ENCODE measurements at regions not wholly inside any gene's neighbourhood (a gene's known extent, or its start where the extent isn't known, plus 50 kb on each side); places are given as distances from the start of the nearest gene placed in this dataset.

DNA sequence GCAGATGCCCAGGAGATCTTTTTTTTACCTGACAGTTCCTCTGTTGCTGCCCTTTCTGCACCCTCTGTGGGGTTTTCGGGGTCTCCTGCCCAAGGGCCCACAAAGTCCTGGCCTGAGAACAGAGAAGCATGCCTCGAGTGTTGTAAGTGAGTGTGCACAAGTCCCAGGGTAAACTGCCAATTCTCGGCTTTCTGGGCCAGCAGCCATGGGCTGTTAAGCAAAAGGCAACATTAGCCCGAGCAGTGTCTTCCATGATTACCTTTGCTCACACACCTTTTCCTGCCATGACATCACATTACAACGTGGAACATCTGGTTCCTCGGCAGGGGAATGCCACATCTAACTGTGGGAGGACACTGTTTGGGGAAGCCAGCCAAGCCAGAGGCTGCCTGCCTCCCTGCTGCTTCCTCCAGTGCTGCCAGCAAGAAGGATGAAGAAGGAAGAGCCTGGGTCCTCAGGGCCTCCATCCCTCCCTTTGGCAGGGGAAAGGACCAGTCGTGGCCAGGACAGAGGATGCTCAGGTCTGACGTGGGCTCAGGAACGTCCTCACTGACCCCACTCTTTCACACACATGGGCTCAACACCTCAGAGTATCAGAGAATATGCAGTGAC, 485.9 kb downstream of the OMA1 start:
- TF ChIP-seq, protein P1, sequence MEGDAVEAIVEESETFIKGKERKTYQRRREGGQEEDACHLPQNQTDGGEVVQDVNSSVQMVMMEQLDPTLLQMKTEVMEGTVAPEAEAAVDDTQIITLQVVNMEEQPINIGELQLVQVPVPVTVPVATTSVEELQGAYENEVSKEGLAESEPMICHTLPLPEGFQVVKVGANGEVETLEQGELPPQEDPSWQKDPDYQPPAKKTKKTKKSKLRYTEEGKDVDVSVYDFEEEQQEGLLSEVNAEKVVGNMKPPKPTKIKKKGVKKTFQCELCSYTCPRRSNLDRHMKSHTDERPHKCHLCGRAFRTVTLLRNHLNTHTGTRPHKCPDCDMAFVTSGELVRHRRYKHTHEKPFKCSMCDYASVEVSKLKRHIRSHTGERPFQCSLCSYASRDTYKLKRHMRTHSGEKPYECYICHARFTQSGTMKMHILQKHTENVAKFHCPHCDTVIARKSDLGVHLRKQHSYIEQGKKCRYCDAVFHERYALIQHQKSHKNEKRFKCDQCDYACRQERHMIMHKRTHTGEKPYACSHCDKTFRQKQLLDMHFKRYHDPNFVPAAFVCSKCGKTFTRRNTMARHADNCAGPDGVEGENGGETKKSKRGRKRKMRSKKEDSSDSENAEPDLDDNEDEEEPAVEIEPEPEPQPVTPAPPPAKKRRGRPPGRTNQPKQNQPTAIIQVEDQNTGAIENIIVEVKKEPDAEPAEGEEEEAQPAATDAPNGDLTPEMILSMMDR (IDR thresholded peaks at IDR 0.05; ENCODE audit: insufficient read depth, low read length, poor library complexity, severe bottlenecking): no peak
- TF ChIP-seq EZH2phosphoT487 (conservative IDR thresholded peaks at IDR 0.05; ENCODE audit: low read length): no peak
